ENCODE measurements at regions not wholly inside any gene's neighbourhood (a gene's known extent, or its start where the extent isn't known, plus 50 kb on each side); places are given as distances from the start of the nearest gene placed in this dataset.

GRCh38 chr7:10731253-10731773, 242.4 kb upstream of the PHF14 start:
- no peaks in the 10 kb centered on the region for H3K27me3 Mint-ChIP-seq (ENCODE audit: low read depth, unreplicated experiment)
- no peaks in the 10 kb centered on the region for H3K4me1 ChIP-seq (ENCODE audit: insufficient read depth, low read length)
- H3K9me3 Mint-ChIP-seq (ENCODE audit: unreplicated experiment): peaks cover 4% of the 10 kb centered on the region
- H3K9ac ChIP-seq (ENCODE audit: low read length): no peak overlapping the region
- no peak for FAIRE-seq
- no peak for DNase-seq (ENCODE audit: low read depth)
- H3K27ac ChIP-seq (ENCODE audit: low read depth, low read length): no peak overlapping the region
- no peak for TF ChIP-seq CTCF (IDR thresholded peaks at IDR 0.05; ENCODE audit: insufficient read depth, low read depth, low read length)
- H3K36me3 ChIP-seq (ENCODE audit: insufficient read depth, low read length): no peaks in the 10 kb centered on the region
- H3K27me3 ChIP-seq (ENCODE audit: insufficient read depth, low read length): no peaks in the 10 kb centered on the region
- H3K27ac Mint-ChIP-seq (ENCODE audit: unreplicated experiment): no peak overlapping the region
- H4K20me1 ChIP-seq (ENCODE audit: insufficient read depth, low read length): no peaks in the 10 kb centered on the region
- H3K4me3 Mint-ChIP-seq (ENCODE audit: unreplicated experiment): no peak overlapping the region
- no peak overlapping the region for H3K4me3 ChIP-seq (ENCODE audit: insufficient read depth, low read depth, low read length)
- H3K4me1 Mint-ChIP-seq (ENCODE audit: low read depth, unreplicated experiment): no peaks in the 10 kb centered on the region
- H3K4me2 ChIP-seq (ENCODE audit: low read length): no peak overlapping the region
- H3K79me2 ChIP-seq (ENCODE audit: insufficient read depth, low read length): no peaks in the 10 kb centered on the region
- H3K36me3 Mint-ChIP-seq (ENCODE audit: low read depth, unreplicated experiment): no peaks in the 10 kb centered on the region
- no peaks in the 10 kb centered on the region for H3K9me3 ChIP-seq (ENCODE audit: insufficient read depth, low read depth, low read length)
- H2AFZ ChIP-seq (ENCODE audit: low read depth, low read length): no peak overlapping the region

DNA sequence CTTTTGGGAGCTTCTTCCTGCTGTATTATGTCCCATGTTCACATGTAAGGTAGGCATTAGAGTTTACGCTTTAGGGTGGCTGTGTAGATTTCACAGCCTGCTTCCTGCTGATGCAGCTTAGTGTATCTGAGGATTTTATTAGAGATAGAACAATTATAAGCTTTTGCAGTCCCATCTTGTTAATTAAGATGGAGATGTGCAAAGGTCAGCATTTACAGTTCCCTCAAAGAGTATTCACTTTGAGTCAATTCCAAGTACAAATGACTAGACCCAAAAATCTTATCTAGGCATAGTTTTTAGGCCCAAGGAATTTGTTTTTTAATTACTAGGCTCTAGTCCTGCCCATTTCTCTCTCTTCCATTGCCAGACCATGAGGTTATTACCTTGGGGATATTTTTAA, 239.9 kb upstream of the PHF14 start:
- Mint-ChIP-seq H3K9me3 (ENCODE audit: unreplicated experiment) (peaks cover 4% of the 10 kb centered on the region), H3K4me3 (ENCODE audit: unreplicated experiment) (no peak overlapping the region)
- H3K79me2 ChIP-seq (ENCODE audit: insufficient read depth, low read length): no peaks in the 10 kb centered on the region

DNA sequence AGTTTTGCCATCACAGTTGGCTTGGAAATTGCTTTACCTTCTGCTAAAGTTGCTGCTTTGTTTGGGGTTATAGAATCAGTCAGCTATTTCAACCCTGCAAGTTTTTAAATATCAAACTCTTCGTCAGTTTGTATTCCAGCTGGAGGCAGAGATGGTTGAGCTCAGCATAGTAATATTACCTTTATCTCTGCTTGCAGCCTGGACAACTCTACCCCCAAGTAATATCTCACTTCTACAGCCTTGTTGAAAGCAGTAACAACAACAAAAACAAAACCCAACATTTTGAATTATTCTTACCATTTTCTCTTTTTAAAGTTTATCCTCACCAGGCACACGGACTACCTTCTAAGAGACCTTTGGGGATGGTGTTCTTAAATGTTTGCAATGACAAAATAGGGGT, 239.1 kb upstream of the PHF14 start:
- no peak overlapping the region for H3K27ac ChIP-seq (ENCODE audit: low read depth, low read length)
- Mint-ChIP-seq H3K27ac (ENCODE audit: unreplicated experiment) (no peak overlapping the region), H3K36me3 (ENCODE audit: low read depth, unreplicated experiment) (no peaks in the 10 kb centered on the region), H3K9me3 (ENCODE audit: unreplicated experiment) (peaks cover 4% of the 10 kb centered on the region), H3K4me1 (ENCODE audit: low read depth, unreplicated experiment) (peaks cover 2% of the 10 kb centered on the region), H3K27me3 (ENCODE audit: low read depth, unreplicated experiment) (no peaks in the 10 kb centered on the region), H3K4me3 (ENCODE audit: unreplicated experiment) (no peak overlapping the region)
- no peak overlapping the region for H2AFZ ChIP-seq (ENCODE audit: low read depth, low read length)
- no peak overlapping the region for H3K4me3 ChIP-seq (ENCODE audit: insufficient read depth, low read depth, low read length)
- H3K9ac ChIP-seq (ENCODE audit: low read length): no peak overlapping the region
- TF ChIP-seq CTCF (IDR thresholded peaks at IDR 0.05; ENCODE audit: insufficient read depth, low read depth, low read length): no peak
- no peak for TF ChIP-seq EZH2 (IDR thresholded peaks at IDR 0.05; ENCODE audit: insufficient read depth, low read length)
- H3K9me3 ChIP-seq (ENCODE audit: insufficient read depth, low read depth, low read length): no peaks in the 10 kb centered on the region
- H4K20me1 ChIP-seq (ENCODE audit: insufficient read depth, low read length): no peaks in the 10 kb centered on the region
- DNase-seq (ENCODE audit: low read depth) (no peak), FAIRE-seq (no peak)
- no peaks in the 10 kb centered on the region for H3K36me3 ChIP-seq (ENCODE audit: insufficient read depth, low read length)
- H3K27me3 ChIP-seq (ENCODE audit: insufficient read depth, low read length): no peaks in the 10 kb centered on the region
- H3K79me2 ChIP-seq (ENCODE audit: insufficient read depth, low read length): no peaks in the 10 kb centered on the region
- no peaks in the 10 kb centered on the region for H3K4me1 ChIP-seq (ENCODE audit: insufficient read depth, low read length)
- H3K4me2 ChIP-seq (ENCODE audit: low read length): no peak overlapping the region

More for the DNA sequence above, 239.9 kb upstream of the PHF14 start:
- no peak for FAIRE-seq
- H3K9ac ChIP-seq (ENCODE audit: low read length): no peak overlapping the region
- H3K4me3 ChIP-seq (ENCODE audit: insufficient read depth, low read depth, low read length): no peak overlapping the region
- Mint-ChIP-seq H3K27me3 (ENCODE audit: low read depth, unreplicated experiment) (no peaks in the 10 kb centered on the region), H3K36me3 (ENCODE audit: low read depth, unreplicated experiment) (no peaks in the 10 kb centered on the region), H3K4me1 (ENCODE audit: low read depth, unreplicated experiment) (no peaks in the 10 kb centered on the region), H3K27ac (ENCODE audit: unreplicated experiment) (no peak overlapping the region)
- DNase-seq (ENCODE audit: low read depth): no peak
- no peak overlapping the region for H3K4me2 ChIP-seq (ENCODE audit: low read length)
- H2AFZ ChIP-seq (ENCODE audit: low read depth, low read length): no peak overlapping the region
- no peaks in the 10 kb centered on the region for H3K4me1 ChIP-seq (ENCODE audit: insufficient read depth, low read length)
- no peaks in the 10 kb centered on the region for H3K9me3 ChIP-seq (ENCODE audit: insufficient read depth, low read depth, low read length)
- no peak overlapping the region for H3K27ac ChIP-seq (ENCODE audit: low read depth, low read length)
- TF ChIP-seq CTCF (IDR thresholded peaks at IDR 0.05; ENCODE audit: insufficient read depth, low read depth, low read length): no peak
- no peak for TF ChIP-seq EZH2 (IDR thresholded peaks at IDR 0.05; ENCODE audit: insufficient read depth, low read length)
- H4K20me1 ChIP-seq (ENCODE audit: insufficient read depth, low read length): no peaks in the 10 kb centered on the region
- H3K36me3 ChIP-seq (ENCODE audit: insufficient read depth, low read length): no peaks in the 10 kb centered on the region
- no peaks in the 10 kb centered on the region for H3K27me3 ChIP-seq (ENCODE audit: insufficient read depth, low read length)

Measured in astrocyte (in vitro differentiated cells and primary cell).